GM12874 (cell line): ENCODE measurements at regions not wholly inside any gene's neighbourhood (a gene's known extent, or its start where the extent isn't known, plus 50 kb on each side); places are given as distances from the start of the nearest gene placed in this dataset.

ENCODE experiments used
- CTCF ChIP-seq: IDR thresholded peaks from 2 replicates; pipeline ENCODE4 v1.5.1; 2011; ENCODE audit warnings: low read depth, mild to moderate bottlenecking, control low read depth, low read length, moderate library complexity; ENCODE audit not compliant: insufficient read depth

GRCh38 chr9:79492092-79493009 lies 79.4 kb upstream of the TLE4 start:
- no peak for TF ChIP-seq CTCF

- no peak for TF ChIP-seq CTCF
These were observed 70.2 kb upstream of the TLE4 start for GRCh38 chr9:79501546-79501945.

- no peak for TF ChIP-seq CTCF
These were observed 64.0 kb upstream of the TLE4 start for GRCh38 chr9:79507801-79508200.

- TF ChIP-seq CTCF, result no peak
These were observed 59.5 kb upstream of the TLE4 start for GRCh38 chr9:79512251-79512650.
